ENCODE measurements at regions not wholly inside any gene's neighbourhood (a gene's known extent, or its start where the extent isn't known, plus 50 kb on each side); places are given as distances from the start of the nearest gene placed in this dataset.
A peak's percentile ranks its signal among the peaks of the same experiment; 100 is the strongest.

DNA sequence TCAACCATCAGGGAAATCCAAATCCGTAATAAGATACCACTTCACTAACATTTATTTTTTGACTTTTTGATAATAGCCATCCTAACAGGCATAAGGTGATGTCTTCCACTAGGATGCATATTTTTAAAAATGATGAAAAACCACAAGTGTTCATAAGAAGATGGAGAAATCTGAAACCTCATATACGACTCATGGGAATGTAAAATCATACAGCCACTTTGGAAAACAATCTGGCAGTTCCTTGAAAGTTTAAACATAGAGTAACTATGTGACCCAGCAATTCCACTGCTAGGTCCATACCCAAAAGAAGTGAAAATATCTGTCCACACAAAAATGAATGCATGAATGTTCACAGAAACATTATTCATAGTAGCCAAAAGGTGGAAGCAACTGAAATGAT, 431.0 kb downstream of the ENC1 start:
- FAIRE-seq (no peak), DNase-seq (ENCODE audit: insufficient read length) (no peak)
- TF ChIP-seq POLR2A (IDR thresholded peaks at IDR 0.05; ENCODE audit: low read depth, low read length) (no peak), POLR2AphosphoS5 (IDR thresholded peaks at IDR 0.05; ENCODE audit: low read depth, low read length) (no peak), TAF1 (IDR thresholded peaks at IDR 0.05; ENCODE audit: borderline replicate concordance, low read depth, low read length) (no peak)

DNA sequence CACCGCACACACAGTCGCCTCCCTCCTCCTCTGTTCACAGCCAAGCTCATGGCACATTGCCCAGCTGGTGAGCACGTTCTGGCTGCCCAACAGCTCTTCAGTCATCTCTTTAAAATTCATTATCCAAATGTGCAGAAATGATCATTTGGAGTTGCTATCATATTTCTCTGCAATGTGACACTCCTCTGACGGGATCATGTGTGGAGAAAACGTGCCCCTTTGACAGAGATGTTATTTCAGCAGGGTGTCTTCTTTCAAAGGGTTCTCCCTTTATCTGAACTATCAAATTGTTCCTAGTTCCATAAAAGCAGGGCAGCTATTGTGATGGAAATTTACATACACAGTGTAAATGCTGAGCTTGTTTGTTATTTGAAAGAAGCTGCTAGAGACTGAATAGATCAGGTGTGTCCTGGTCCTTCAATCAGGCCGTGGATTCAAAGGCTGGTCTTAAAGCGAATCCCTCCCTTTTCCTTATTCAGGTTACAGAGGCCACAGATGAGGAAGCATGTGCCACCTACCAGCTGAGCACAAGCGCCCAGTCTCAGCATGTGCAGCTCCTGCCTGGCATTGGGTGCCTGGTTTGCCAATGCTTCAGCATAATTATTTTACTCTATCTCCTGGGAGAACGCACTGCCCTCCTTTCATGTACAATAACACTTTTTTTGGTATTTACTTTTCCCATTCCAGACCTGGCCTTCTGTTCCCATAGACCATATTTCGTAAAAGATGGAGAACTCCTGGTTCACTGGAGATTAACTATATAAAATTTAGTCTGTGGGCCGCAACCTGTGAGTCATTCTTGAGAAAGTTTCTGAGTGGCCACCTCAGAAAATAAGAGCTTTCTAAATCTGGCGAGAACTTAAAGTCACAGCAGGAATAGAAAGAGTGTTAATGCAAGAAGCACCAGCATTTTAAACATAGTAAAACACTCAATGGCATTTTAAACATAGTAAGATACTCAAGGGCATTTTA, 433.7 kb downstream of the ENC1 start:
- DNase-seq (ENCODE audit: insufficient read length) (no peak), FAIRE-seq (no peak)
- TF ChIP-seq POLR2AphosphoS5 (IDR thresholded peaks at IDR 0.05; ENCODE audit: low read depth, low read length) (no peak), POLR2A (IDR thresholded peaks at IDR 0.05; ENCODE audit: low read depth, low read length) (no peak), TAF1 (IDR thresholded peaks at IDR 0.05; ENCODE audit: borderline replicate concordance, low read depth, low read length) (no peak)

DNA sequence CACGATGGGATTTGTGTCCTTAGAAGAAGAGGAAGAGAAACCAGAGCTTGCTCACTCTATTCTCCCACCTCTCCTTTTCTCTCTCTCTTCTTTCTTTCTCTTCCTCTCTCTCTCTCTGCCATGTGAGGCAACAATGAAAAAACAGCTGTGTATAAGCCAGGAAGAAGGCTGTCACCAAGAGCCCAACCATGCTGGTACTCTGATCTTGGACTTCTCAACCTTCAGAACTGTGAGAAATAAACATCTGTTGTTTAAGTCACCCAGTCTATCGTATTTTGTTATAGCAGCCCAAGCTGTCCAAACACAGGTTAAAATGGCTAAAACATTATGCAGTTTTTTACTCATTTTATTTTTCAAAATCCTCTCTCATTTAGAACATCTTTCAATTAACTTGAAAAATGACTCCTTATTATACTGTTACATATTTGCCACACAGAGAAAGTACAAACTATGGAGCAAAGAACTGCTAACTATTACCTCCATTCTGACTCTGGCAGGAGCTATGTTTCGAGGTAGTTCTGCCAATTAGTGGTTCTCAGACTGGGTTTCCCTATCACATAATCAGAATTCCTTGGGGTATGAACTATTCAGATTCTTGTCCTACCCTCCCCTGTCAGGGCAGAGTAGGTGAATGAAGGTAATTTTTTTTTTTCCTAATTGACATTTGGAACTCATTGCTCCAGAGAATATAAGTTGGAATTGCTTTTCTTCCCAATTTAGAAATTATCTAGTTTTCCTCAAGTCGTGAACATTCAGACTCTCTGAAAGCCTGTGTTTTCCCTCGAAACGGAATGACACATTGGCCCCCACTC, 434.6 kb downstream of the ENC1 start:
- FAIRE-seq (peak; percentile 68), DNase-seq (ENCODE audit: insufficient read length) (no peak)
- TF ChIP-seq POLR2A (IDR thresholded peaks at IDR 0.05; ENCODE audit: low read depth, low read length) (no peak), POLR2AphosphoS5 (IDR thresholded peaks at IDR 0.05; ENCODE audit: low read depth, low read length) (no peak), TAF1 (IDR thresholded peaks at IDR 0.05; ENCODE audit: borderline replicate concordance, low read depth, low read length) (no peak)

DNA sequence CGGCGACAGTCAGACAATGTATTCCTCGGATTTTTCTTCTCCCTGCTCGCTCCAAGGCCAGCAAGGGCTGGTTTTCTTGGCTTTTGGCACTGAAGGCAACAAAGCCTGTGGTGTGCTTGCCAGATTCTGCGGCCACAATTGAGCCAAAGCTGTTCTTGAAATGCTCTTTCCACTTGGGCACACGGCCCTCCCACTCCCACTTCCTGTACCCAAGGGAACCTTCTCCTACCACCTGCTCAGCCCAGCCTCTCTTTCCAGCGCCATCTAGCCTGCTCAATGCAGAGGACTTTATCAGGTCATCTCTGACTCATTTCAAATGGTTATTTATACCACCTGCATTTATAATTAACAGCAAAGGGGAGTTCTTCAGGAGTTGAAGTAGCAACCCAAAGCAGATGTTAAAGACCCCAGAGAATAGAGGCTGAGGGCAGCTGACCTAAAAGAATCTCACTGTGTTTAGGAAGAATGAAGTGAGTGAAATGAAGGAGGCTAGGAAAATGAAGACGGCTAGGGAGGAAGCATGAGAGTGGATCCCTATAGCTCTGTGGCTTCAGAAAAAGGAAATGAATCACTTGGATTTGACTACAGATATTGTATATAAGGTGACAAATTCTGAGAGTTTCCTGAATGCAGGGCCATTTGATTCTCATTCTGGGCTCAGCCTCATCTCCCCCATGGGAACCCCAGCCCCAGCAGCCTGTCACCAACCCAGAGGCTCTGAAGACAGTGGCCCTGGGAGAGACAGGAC, 439.0 kb downstream of the ENC1 start:
- no peak for TF ChIP-seq POLR2A (IDR thresholded peaks at IDR 0.05; ENCODE audit: low read depth, low read length)
- no peak for TF ChIP-seq TAF1 (IDR thresholded peaks at IDR 0.05; ENCODE audit: borderline replicate concordance, low read depth, low read length)
- TF ChIP-seq POLR2AphosphoS5 (IDR thresholded peaks at IDR 0.05; ENCODE audit: low read depth, low read length), result no peak
- FAIRE-seq, result peak; percentile 73
- no peak for DNase-seq (ENCODE audit: insufficient read length)

DNA sequence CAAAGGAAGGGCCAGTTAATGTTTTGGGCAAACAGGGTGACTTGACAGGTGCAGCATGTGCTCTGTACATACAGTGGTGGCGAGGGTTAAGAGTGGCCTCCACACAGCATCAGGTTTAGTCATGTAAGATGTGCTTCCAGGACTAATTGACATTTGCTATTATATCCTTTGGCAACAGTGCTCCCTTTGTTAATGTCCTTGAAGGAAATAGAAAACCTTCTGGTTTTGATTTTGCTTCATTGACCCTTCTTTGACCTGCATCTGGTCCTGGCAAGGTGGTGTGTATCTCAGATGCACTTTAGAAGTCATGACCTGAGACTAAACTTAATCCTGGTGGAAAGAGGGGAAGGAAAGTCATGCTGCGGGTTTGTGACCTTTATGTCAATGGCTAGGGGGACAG, 440.0 kb downstream of the ENC1 start:
- no peak for TF ChIP-seq TAF1 (IDR thresholded peaks at IDR 0.05; ENCODE audit: borderline replicate concordance, low read depth, low read length)
- no peak for TF ChIP-seq POLR2A (IDR thresholded peaks at IDR 0.05; ENCODE audit: low read depth, low read length)
- no peak for TF ChIP-seq POLR2AphosphoS5 (IDR thresholded peaks at IDR 0.05; ENCODE audit: low read depth, low read length)
- no peak for DNase-seq (ENCODE audit: insufficient read length)
- FAIRE-seq, result peak; percentile 66

DNA sequence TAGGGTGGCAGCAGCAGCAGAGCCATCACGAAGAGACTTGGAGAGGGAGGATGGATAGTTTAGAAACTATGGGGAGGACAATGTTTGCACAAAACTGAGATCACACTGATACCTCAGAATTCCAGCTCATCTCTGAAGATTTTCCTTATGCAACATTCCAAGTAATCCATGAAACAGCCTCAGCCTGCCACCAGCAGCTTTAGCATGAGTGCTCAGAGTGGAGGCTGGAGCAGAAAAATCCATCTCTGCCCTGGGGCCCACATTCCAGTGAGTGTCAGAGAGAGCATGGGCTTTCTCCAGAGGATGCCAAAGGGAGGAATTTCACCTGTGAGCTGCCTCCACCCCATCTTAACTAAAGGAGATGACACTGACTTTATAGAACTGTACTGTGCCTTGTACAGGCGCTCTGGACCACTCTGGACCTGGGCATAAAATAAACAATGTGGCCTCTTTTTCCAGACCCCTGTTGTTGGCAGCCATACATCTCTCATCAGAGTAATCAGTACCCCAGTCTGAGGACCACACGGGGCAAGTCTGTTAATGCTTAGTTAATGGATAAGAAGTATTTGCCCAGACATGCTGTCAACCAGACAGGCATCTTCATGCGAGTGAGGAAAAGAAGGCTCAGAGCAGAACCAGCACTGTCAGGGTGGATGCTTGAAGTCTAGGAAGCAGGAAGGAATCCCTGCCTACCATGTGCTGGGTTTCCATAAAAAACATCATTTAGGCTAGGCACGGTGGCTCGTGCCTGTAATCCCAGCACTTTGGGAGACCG, 440.9 kb downstream of the ENC1 start:
- no peak for TF ChIP-seq TAF1 (IDR thresholded peaks at IDR 0.05; ENCODE audit: borderline replicate concordance, low read depth, low read length)
- FAIRE-seq (peak; percentile 53), DNase-seq (ENCODE audit: insufficient read length) (no peak)

DNA sequence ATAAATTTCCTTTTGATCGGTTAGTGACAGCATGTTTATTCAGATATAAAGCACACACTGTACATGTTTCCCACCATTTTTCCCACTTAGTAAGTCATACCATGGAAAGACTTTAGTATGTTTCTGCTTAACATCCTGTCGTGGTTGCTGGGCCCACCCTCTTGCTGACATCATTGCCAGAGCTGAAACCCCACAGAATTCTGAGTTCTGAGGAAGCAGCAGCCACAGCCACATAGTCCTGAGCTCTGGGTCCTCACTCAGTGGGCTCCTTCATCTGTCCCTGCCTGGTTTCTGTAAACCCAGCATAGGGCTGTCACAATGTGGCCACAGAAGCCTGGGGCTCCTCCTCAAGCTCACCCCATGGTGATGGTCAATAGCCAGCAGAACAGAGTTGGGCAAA, 441.5 kb downstream of the ENC1 start:
- peak; percentile 65 for FAIRE-seq
- DNase-seq (ENCODE audit: insufficient read length), result no peak
- TF ChIP-seq POLR2AphosphoS5 (IDR thresholded peaks at IDR 0.05; ENCODE audit: low read depth, low read length) (no peak), TAF1 (IDR thresholded peaks at IDR 0.05; ENCODE audit: borderline replicate concordance, low read depth, low read length) (no peak), POLR2A (IDR thresholded peaks at IDR 0.05; ENCODE audit: low read depth, low read length) (no peak)

DNA sequence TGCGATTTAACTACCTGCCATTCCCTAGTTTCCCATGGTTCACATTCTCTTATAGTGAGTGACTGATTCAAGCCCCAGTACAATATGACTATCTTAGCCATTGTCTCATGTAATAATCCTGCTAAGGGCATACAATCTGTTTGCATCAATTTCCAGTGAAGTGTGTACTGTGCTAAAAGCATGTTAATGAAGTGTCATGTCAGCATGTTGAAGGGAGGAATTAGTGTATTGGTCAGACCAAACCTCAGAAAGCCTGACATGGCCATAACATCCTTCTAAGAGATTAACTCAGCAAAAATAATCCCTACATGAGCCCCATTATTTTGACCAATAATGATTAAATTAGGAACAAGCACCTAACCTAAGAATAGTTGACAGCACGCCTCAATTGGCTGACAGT, 442.4 kb downstream of the ENC1 start:
- DNase-seq (ENCODE audit: insufficient read length), result no peak

DNA sequence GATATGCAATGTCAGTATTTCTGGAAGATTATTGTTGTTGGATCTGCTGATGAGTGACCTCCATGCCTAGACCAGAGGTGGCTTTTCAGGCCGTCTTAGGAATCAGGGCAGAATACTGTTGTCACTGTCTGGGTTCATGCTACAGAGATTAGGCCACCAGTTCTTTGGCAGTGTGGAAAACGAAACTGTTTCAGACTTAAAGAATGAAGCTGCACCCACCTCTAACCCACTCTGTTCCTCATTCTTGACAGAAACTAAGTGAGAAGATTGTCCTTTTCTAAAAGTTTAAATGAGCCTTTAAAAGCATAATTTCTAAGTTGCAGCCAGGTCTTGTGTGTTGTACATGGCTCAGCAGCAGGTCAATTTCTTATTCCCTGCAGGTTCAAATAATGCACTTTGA, 444.3 kb downstream of the ENC1 start:
- TF ChIP-seq POLR2AphosphoS5 (IDR thresholded peaks at IDR 0.05; ENCODE audit: low read depth, low read length) (no peak), POLR2A (IDR thresholded peaks at IDR 0.05; ENCODE audit: low read depth, low read length) (no peak), TAF1 (IDR thresholded peaks at IDR 0.05; ENCODE audit: borderline replicate concordance, low read depth, low read length) (no peak)
- FAIRE-seq, result peak; percentile 77
- DNase-seq (ENCODE audit: insufficient read length), result no peak

More for the DNA sequence above, 442.4 kb downstream of the ENC1 start:
- peak; percentile 81 for FAIRE-seq
- no peak for TF ChIP-seq POLR2A (IDR thresholded peaks at IDR 0.05; ENCODE audit: low read depth, low read length)
- no peak for TF ChIP-seq POLR2AphosphoS5 (IDR thresholded peaks at IDR 0.05; ENCODE audit: low read depth, low read length)

DNA sequence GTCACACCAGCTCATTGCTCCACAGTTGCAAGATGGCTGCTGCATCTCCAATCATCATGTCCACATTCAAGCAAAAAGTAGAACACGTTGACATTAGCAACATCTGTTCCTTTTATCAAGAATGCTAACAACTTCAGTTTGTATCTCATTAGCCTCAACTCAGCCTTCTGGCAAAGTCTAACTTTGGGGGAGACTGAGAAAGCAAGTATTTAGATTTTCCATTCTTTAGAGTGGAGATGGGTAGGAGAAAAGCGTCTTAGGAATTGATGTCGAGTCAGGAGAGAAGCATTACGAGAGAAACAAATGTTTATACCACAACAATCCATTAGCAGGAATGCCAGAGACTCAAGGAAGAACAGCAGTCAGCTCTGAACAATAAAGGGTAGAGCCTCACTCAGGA, 446.3 kb downstream of the ENC1 start:
- TF ChIP-seq POLR2A (IDR thresholded peaks at IDR 0.05; ENCODE audit: low read depth, low read length) (no peak), TAF1 (IDR thresholded peaks at IDR 0.05; ENCODE audit: borderline replicate concordance, low read depth, low read length) (no peak), POLR2AphosphoS5 (IDR thresholded peaks at IDR 0.05; ENCODE audit: low read depth, low read length) (no peak)
- no peak for DNase-seq (ENCODE audit: insufficient read length)
- no peak for FAIRE-seq
